GM21447 (cell line): ENCODE measurements at regions not wholly inside any gene's neighbourhood (a gene's known extent, or its start where the extent isn't known, plus 50 kb on each side); places are given as distances from the start of the nearest gene placed in this dataset.
"Not testable (repeated sequence)": the region's sequence is repeated elsewhere in the genome, so short reads cannot be mapped to it uniquely, and the experiment has no call there.

Experiments
- ATAC-seq: cut with Tn5 transposase; IDR thresholded peaks from one replicate; pipeline ENCODE4 v1.9.1; 2021; ENCODE audit not compliant: unreplicated experiment

DNA sequence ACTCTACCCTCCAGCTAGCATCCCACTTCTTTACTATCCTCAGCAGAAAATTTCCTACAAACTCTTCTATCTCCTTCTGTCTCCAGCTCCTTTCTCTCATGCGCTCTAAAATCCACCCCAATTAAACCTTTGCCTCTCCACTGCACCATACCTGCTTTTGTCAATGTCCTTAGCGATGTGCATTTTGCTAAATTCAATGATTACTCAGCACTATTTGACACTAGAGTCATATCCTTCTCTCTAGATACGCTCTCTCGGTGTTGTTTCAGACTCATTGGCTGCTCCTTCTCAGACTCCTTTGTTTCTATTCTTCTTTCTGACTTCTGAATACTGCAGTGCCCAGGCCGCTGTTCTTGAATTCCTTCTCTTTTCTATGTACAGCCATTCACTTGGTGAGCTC is 144.2 kb downstream of the HLX start:
- ATAC-seq: no peak

DNA sequence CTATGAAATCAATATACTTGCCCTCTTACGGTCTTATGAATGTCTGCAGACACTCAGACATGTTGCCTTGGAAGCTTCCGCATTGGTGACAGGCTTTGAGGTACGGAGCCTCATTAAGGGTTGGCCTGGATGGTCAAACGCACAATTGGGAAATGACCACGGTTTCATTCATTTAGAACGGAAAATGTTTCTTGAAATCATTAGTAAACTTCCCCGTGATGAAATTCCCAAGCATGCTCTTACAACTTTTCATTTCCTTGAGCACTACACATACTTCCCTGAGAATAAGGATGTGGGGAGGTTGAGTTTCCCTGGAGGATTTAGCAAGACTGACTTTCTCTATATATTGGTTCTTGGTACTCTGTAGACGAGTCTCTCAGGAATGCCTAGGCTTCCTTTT is 146.3 kb downstream of the HLX start:
- no peak for ATAC-seq

DNA sequence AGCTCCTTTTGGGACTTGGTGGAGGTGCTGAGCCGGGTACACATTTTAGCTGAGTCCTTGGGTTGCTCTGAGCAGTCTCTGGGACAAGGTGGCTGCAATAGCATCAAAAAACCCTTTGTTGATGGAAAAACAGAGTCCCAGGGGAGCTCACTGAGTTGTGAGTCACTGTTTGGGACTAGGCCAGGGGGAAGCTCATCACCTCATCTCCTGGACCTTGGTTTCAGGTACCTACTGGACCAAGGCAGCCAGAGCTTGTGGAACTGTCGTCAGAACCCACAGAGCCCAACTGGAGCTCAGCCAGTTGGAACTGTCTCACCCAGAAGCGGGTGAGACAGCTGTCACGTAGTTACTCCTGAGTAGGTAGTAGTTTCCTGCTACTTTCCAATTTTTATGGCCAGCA is 146.7 kb downstream of the HLX start:
- ATAC-seq: no peak

DNA sequence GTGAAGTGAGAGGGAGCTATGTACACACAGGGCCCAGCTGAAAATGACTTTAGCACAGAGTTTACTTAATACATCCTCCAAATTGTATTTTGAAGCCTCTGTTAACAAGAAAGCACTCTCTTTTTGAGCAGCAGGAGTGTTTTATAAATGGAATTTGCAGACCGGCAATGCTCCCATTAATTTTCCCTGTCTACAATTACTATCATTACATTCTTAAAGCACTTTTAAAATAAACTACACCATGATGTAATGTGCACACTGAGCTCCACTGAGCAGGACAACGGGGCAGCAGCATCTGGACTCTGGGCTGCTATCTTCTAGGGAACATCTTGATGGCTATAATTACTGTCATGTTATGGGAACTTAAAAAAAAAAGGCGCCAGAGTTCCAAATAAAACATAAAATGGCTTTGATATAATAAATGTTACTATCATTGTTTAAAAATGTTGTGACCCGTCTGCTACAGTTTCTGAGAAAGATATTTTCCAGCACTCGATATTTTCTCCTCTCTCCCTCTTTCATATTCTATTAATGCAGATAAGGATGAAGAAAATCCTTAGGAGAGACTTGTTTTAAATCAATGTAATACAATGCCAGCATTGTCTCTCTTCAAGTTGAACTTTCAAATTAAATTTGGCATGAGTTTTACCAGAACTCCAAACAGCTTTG is 150.9 kb downstream of the HLX start:
- ATAC-seq: no peak

- ATAC-seq: no peak
These were observed 151.7 kb downstream of the HLX start for GRCh38 chr1:221030990-221031389.

- ATAC-seq: no peak
These were observed 152.4 kb downstream of the HLX start for GRCh38 chr1:221031458-221032203.

DNA sequence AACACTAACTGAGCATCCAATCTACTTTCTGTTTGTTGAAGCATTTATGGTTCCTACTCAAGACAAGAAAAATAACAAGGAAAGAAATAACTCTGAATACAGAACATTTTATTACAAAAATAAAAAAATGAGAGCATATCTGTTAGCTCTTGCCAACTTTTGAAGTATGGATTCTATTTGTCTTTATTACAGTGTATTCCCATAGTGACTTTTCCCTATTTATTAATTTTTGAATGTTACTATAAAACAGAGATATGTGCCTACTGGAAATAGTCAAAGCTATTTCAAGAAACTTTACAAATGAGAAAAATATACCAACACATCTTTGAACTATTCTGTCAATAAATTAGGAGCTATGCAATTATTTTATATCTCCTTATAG is 153.0 kb downstream of the HLX start:
- no peak for ATAC-seq

DNA sequence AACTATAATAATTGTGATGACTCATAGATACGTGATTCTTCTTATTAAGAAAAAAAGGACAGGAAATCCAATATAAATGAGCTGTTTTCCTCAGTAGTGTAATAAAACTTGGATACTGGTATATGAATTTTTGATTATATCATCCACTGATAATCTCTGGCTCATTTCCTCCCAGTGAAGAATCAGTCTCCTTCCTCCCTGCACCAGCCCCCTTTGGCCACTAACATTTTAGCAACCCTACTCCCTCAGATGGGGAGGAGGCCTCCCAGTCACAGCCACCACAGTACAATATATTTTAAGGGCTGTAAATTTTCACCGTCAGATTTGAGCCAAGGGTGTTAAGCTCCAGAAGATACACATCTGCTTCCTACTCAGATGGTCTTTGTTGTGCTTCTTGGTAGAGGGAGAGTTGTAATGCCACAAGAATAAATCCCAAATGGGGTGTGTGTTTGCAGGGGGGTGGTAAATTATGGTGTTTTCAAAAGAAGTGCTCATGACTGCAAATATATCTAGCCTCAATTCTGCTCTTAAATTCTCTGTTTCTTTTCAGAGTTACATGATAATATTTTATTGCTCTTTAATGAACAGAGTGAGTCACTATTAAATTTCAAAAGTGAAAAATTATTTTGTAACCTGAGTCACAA is 153.5 kb downstream of the HLX start:
- ATAC-seq: no peak

DNA sequence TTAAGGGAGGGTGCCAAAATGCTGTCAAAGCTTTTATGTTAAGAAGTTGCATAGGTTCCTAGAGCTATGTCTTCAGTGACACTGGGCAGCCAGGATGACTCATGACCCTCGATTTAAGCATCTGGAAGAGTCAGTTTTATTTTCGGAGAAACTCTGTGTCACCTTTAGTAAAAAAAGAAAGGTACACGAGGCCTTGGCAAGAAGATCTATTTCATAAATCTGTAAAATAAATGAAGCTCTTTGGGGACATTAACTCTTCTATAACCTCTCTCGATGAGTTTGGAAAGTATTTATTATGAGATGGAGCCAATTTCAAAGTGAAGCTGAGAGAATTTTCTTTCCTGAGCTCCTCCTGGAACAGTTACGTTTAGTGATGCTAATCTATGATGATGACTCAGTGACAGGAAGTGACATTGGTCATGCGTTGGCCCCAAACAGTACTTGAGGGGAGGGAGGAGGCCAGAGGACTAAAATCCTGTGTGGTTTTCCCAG is 156.5 kb downstream of the HLX start:
- no peak for ATAC-seq

- no peak for ATAC-seq
These were observed 160.4 kb downstream of the HLX start for GRCh38 chr1:221039616-221040015.

DNA sequence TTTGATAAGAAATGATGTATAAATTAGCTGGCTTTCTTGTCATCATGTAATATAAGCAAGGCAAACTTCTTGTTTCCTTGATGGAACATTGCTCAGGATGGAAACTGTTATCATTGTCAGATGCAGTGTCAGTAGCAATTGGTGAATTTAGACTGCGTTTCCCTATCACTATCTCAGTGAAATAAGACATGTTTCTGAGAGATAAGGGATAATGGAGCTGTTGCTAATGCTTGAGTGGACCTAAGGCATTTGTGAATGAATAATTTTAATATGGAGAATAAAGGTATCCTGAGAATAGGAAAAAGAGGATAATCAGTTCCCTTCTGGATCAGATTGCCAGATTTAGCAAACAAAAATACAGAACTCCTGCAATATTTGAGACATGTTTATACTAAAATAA is 160.9 kb downstream of the HLX start:
- ATAC-seq: no peak

DNA sequence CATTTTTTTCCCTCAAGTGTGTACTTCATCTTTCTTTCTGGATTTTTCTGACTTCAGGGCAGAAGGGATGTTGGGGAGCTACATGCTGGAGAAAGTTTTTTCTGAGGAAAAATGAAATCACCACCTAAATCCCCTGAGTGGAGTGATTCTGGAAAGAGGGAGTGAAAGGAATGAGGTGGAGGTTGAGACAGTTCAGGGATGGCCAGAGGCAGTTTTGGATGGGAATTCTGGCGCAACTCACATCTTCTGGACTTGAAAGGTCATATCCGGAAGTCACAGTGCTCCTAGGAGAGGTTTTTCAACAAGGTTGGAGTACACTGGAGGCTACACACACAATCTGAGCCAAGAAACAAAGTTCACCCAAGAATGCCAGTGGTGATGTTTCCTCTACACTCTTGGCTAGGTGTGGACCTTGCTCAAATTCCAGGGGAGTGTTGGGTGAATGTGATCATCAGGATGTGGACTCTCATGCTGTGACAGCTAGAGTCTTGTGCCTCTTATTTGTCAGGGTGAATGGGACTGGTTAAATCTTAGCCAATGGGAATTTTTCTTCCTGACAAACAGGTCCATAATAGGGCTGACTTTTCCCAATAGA is 161.5 kb downstream of the HLX start:
- no peak for ATAC-seq

- no peak for ATAC-seq
These were observed 165.3 kb downstream of the HLX start for GRCh38 chr1:221044538-221044937.

- ATAC-seq: no peak
These were observed 165.9 kb downstream of the HLX start for GRCh38 chr1:221045151-221045550.

DNA sequence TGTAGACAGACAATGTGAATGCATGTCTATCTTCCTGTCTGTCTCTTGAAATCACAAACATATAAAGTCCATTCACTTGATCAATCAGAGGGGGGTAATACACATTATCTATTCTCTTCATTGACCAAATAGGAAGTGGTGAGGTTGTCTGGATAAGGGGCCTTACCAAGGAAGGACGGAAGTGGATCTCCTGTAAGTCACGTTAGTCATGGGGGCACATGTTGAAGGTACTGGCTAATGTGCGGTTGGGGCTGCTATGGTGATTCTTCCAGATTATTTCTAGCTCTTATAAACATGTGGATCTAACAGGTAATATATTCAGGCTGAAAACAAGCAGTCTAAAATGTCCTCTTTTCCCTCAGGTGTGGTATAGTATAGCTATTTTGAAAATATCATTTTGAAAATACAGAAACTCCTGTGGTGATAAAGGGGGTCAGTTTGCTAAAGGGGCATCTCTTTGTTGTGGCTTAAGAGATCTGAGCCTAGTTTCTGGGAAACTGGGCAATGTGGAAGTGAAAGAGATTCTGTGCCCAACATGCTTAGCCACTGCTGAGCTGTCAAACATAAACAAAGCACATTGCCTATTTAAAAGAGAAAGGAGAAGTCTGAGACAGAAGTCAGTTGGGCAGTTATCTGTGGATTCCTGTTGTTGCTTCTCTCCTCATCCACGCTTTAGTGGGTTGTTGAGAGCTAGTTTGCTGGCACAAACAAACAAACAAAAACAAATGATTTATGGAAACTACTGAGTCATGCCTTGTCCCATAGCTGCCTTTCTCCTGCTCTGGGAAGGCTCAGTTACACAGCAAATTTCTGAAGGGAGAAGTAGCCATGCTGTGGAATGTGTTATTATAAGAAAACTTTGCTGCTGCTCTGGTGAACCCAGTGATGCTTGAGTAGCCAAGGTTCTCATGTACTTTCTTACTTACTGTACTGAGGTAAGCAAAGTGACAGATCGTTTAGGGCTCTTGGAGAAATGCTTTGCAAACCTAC is 166.9 kb downstream of the HLX start:
- ATAC-seq: peak; percentile 91

- not testable (repeated sequence) for ATAC-seq
These were observed 172.1 kb downstream of the HLX start for GRCh38 chr1:221051391-221051790.

DNA sequence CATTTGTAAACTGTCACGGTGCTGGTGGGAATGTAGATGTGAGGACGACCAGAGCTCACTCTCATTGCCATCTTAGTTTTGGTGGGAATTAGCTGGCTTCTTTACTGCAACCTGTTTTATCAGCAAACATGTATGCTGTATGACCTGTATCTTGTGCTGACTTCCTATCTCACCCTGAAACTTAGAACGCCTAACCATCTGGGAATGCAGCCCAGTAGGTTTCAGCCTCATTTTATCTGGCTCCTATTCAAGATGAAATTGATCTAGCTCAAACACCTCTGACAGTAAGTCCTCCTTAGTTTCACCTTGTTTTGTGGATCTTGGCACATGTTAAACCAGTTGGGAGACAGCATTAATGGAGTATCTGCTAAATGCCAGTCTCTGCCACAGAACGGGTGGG is 174.6 kb downstream of the HLX start:
- ATAC-seq: no peak

DNA sequence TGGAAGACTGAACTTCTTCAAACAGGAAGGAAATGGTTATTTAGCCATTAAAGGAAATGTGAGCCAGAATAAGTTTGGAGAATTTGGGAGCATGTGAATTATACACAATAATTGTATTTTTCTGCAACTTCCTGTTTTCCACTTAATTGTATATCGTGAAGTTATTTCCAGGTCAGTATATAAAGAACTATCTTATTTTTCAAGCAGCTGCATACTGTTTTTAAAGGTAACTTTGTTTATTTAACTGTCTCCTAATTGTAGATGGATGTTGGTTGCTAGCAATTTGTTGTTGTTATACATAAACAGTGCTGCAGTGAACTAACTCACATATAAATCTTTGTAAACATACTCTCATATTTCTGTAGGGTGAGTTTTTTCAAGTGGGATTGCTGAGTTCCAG is 180.3 kb downstream of the HLX start:
- ATAC-seq: no peak

DNA sequence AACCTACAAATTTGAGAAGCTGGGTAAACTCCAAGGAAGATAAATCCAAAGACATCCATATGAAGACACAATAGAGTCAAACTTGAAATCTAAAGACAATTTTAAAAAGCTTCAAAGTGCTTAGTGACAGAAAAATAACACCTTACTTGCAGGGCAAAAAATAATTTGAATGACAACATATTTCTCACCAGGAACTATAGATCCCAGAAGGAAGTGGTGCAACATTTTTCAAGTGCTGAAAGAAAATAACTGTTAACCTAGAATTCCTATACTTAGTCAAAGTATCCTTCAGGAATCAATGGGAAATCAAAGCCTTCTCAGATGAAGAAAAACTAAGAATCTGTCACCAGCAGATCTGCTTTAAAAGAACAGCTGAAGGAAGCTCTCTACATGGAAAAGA is 184.4 kb downstream of the HLX start:
- no peak for ATAC-seq

- no peak for ATAC-seq
These were observed 187.2 kb downstream of the HLX start for GRCh38 chr1:221066351-221067001.
